Caco-2 (cell line): ENCODE measurements at regions not wholly inside any gene's neighbourhood (a gene's known extent, or its start where the extent isn't known, plus 50 kb on each side); places are given as distances from the start of the nearest gene placed in this dataset.

ENCODE experiments used
- BruUV-seq: library from RNA; stranded (reverse); fragments of 400-500 nt; replicated peaks from 2 replicates; lab custom pipeline; 2021; lab: Mats Ljungman, UMichigan
- CTCF ChIA-PET: fragments of 300-600 bp; sonication (Branson Sonifier 250); formaldehyde crosslinking; loops from one replicate; lab custom pipeline; 2022; ENCODE audit warnings: antibody characterized with exemption; lab: Charles Lee
- POLR2A ChIA-PET: fragments of 300-600 bp; sonication (Branson Sonifier 250); formaldehyde crosslinking; loops from one replicate; lab custom pipeline; 2022; ENCODE audit warnings: antibody characterized with exemption; lab: Charles Lee
- DNase-seq, 2 experiments: peaks; one replicate each; pipeline versions ENCODE4 v3.0.0 to v3.0.0-alpha.2; 2020 to 2022
- H3K27me3 ChIP-seq: replicated peaks from 2 replicates; pipeline ENCODE4 v1.6.0; 2011; ENCODE audit warnings: low read length; ENCODE audit not compliant: control insufficient read depth, insufficient read depth
- H3K36me3 ChIP-seq: 2 replicates; pipeline ENCODE4 v1.5.1; 2011; ENCODE audit warnings: low read length; ENCODE audit not compliant: control insufficient read depth, insufficient read depth
- H3K4me1 ChIP-seq: fragments of 250-450 bp; sonication (Bioruptor Pico); 2 replicates; pipeline ENCODE4 v1.5.1; 2020; ENCODE audit warnings: mild to moderate bottlenecking
- H3K4me3 ChIP-seq: 2 replicates; pipeline ENCODE4 v1.5.1; 2011; ENCODE audit warnings: low read depth, mild to moderate bottlenecking, control low read depth, low read length
- H3K9me3 ChIP-seq: fragments of 250-450 bp; sonication (Bioruptor Pico); 2 replicates; pipeline ENCODE4 v1.5.1; 2020; ENCODE audit warnings: mild to moderate bottlenecking, moderate library complexity
- H3K27ac Mint-ChIP-seq: one replicate; pipeline ENCODE4 v1.8.0; 2022; ENCODE audit warnings: mixed read lengths; ENCODE audit not compliant: unreplicated experiment
- H3K27me3 Mint-ChIP-seq: one replicate; pipeline ENCODE4 v1.8.0; 2022; ENCODE audit warnings: mixed read lengths; ENCODE audit not compliant: insufficient read depth, unreplicated experiment
- H3K36me3 Mint-ChIP-seq: one replicate; pipeline ENCODE4 v1.8.0; 2022; ENCODE audit warnings: mild to moderate bottlenecking, mixed read lengths; ENCODE audit not compliant: insufficient read depth, unreplicated experiment
- H3K4me1 Mint-ChIP-seq: one replicate; pipeline ENCODE4 v1.8.0; 2022; ENCODE audit warnings: low read depth, mixed read lengths; ENCODE audit not compliant: unreplicated experiment
- H3K4me3 Mint-ChIP-seq: one replicate; pipeline ENCODE4 v1.8.0; 2022; ENCODE audit warnings: mild to moderate bottlenecking, moderate library complexity, mixed read lengths; ENCODE audit not compliant: unreplicated experiment
- H3K9me3 Mint-ChIP-seq: one replicate; pipeline ENCODE4 v1.8.0; 2022; ENCODE audit warnings: mixed read lengths; ENCODE audit not compliant: unreplicated experiment
- intact Hi-C: fragments of 100-400 bp; cut with micrococcal nuclease; formaldehyde crosslinking; loops from one replicate; pipeline ENCODE4 v1.10.0; 2022; ENCODE audit not compliant: unreplicated experiment
- TF ChIP-seq, protein P1 (sequence below), 2 experiments: fragments of 200-600 bp in 1 of 2; IDR thresholded peaks; 1 replicate in 1 of 2; 2 replicates in 1 of 2; pipeline versions ENCODE4 v1.5.1 to v1.8.0; 2011 to 2022; ENCODE audit warnings: antibody characterized with exemption in 1 of 2, control low read depth in 1 of 2, inconsistent platforms in 1 of 2, low read depth in 1 of 2, low read length in 1 of 2, mild to moderate bottlenecking in 1 of 2, moderate library complexity in 1 of 2; ENCODE audit not compliant: insufficient read depth in 1 of 2, severe bottlenecking in 1 of 2, unreplicated experiment in 1 of 2

DNA sequence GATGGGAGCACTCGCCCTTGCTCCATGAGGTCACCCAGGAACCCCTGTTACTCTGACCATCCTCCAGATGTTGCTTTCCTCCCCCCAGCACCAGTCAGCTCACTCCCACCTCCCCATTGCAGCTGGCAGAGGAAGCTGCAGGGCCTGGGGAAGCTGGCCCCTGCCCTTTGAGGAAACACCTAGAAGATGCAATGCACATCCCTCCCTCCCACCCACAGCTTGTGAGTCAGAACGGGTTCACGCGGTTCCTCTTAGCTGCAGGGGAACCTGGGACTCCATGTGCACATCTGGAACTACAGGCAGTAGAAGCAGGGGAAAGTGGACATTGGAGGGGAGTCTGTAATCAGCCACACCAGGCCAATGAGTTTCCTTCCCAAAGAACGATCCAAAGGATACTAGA lies 96.9 kb downstream of the KATNIP start:
- no peaks in the 10 kb centered on the region for H3K9me3 ChIP-seq
- no peaks in the 10 kb centered on the region for H3K27me3 ChIP-seq
- POLR2A ChIA-PET = no interaction called here
- Mint-ChIP-seq H3K4me3 (no peak overlapping the region), H3K36me3 (peaks cover 5% of the 10 kb centered on the region), H3K27ac (no peak overlapping the region), H3K27me3 (no peaks in the 10 kb centered on the region), H3K4me1 (peaks cover 12% of the 10 kb centered on the region), H3K9me3 (no peaks in the 10 kb centered on the region)
- intact Hi-C loops = no loop called here
- CTCF ChIA-PET = no interaction called here
- BruUV-seq = no TSS peak
- DNase-seq = no peak
- H3K36me3 ChIP-seq = no peaks in the 10 kb centered on the region
- H3K4me3 ChIP-seq = no peak overlapping the region
- no peaks in the 10 kb centered on the region for H3K4me1 ChIP-seq
- TF ChIP-seq, protein P1, sequence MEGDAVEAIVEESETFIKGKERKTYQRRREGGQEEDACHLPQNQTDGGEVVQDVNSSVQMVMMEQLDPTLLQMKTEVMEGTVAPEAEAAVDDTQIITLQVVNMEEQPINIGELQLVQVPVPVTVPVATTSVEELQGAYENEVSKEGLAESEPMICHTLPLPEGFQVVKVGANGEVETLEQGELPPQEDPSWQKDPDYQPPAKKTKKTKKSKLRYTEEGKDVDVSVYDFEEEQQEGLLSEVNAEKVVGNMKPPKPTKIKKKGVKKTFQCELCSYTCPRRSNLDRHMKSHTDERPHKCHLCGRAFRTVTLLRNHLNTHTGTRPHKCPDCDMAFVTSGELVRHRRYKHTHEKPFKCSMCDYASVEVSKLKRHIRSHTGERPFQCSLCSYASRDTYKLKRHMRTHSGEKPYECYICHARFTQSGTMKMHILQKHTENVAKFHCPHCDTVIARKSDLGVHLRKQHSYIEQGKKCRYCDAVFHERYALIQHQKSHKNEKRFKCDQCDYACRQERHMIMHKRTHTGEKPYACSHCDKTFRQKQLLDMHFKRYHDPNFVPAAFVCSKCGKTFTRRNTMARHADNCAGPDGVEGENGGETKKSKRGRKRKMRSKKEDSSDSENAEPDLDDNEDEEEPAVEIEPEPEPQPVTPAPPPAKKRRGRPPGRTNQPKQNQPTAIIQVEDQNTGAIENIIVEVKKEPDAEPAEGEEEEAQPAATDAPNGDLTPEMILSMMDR (IDR thresholded peaks at IDR 0.05; ENCODE audit: insufficient read depth in 1 of 2, low read depth in 1 of 2, low read length in 1 of 2, severe bottlenecking in 1 of 2, unreplicated experiment in 1 of 2) = no peak

DNA sequence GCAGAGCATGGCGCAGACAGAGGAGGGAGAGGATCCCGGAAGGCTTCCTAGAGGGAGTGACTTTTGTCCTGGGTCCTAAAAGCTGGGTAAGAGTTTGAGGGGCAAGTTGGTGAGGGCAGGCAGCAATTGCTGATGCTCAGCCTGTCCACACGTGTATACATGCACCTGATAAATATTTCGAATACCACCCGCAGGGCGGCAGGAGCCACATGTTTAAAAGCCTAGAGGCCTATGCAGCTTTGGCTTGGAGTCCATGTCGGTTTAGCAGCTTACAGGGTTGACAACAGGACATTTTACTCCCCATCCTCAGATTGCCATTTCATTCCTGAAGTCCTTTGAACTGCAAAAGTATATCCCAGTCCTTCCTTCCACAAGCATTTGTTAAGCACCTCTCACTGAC lies 99.1 kb downstream of the KATNIP start:
- Mint-ChIP-seq H3K4me3 (no peak overlapping the region), H3K9me3 (no peaks in the 10 kb centered on the region), H3K4me1 (peaks cover 12% of the 10 kb centered on the region), H3K36me3 (peaks cover 5% of the 10 kb centered on the region), H3K27me3 (no peaks in the 10 kb centered on the region), H3K27ac (no peak overlapping the region)
- CTCF ChIA-PET = no interaction called here
- BruUV-seq = no TSS peak
- Histone ChIP-seq H3K27me3 (no peaks in the 10 kb centered on the region), H3K4me1 (no peaks in the 10 kb centered on the region), H3K9me3 (no peaks in the 10 kb centered on the region), H3K4me3 (no peak overlapping the region), H3K36me3 (no peaks in the 10 kb centered on the region)
- TF ChIP-seq, protein P1 (IDR thresholded peaks at IDR 0.05; ENCODE audit: insufficient read depth in 1 of 2, low read depth in 1 of 2, low read length in 1 of 2, severe bottlenecking in 1 of 2, unreplicated experiment in 1 of 2) = no peak
- no peak for DNase-seq
- POLR2A ChIA-PET = no interaction called here
- intact Hi-C loops = no loop called here

DNA sequence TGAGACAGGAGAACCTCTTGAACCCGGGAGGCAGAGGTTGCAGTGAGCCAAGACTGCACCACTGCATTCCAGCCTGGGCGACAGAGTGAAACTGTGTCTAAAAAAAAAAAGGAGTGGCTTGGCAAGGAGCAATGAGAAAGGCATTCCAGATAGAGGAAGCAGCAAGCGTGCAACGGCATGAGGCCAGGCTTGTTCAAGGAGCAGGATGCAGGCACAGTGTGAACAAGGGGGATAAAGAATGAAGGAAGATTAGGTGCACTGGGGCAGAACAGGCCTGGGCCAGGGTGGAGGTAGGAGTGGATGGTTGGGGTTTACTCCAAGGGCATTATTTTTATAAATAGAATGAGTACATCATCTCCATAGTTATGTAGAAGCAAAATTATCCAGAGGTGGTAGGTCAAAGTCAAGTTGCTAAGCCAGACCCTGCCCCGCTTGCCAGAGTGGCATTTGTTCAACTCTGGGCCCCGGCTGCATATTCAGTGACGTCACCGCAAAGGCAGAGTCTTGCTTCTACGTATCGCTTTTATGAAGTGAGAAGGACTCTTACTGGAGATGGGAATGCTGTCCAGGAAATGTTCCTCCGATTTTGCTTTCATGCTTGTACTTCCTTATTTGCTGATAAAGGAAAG lies 100.2 kb downstream of the KATNIP start:
- no peak overlapping the region for H3K4me3 ChIP-seq
- no peak for DNase-seq
- H3K4me1 ChIP-seq = no peaks in the 10 kb centered on the region
- BruUV-seq = no TSS peak
- H3K36me3 ChIP-seq = no peaks in the 10 kb centered on the region
- Mint-ChIP-seq H3K4me3 (no peak overlapping the region), H3K27ac (no peak overlapping the region), H3K9me3 (no peaks in the 10 kb centered on the region), H3K27me3 (no peaks in the 10 kb centered on the region), H3K36me3 (peaks cover 5% of the 10 kb centered on the region), H3K4me1 (peaks cover 12% of the 10 kb centered on the region)
- intact Hi-C loops = no loop called here
- no peaks in the 10 kb centered on the region for H3K9me3 ChIP-seq
- POLR2A ChIA-PET = no interaction called here
- TF ChIP-seq, protein P1 (IDR thresholded peaks at IDR 0.05; ENCODE audit: insufficient read depth in 1 of 2, low read depth in 1 of 2, low read length in 1 of 2, severe bottlenecking in 1 of 2, unreplicated experiment in 1 of 2) = no peak
- CTCF ChIA-PET = no interaction called here
- no peaks in the 10 kb centered on the region for H3K27me3 ChIP-seq
